ENCODE measurements at regions not wholly inside any gene's neighbourhood (a gene's known extent, or its start where the extent isn't known, plus 50 kb on each side); places are given as distances from the start of the nearest gene placed in this dataset.

- H3K27me3 ChIP-seq (ENCODE audit: insufficient read depth, low read length) = no peaks in the 10 kb centered on the region
- H4K20me1 ChIP-seq (ENCODE audit: insufficient read depth, low read length) = no peaks in the 10 kb centered on the region
- no peak overlapping the region for H3K4me3 ChIP-seq (ENCODE audit: insufficient read depth, low read depth, low read length)
- H3K4me1 ChIP-seq (ENCODE audit: insufficient read depth, low read length) = no peaks in the 10 kb centered on the region
- H3K4me2 ChIP-seq (ENCODE audit: low read length) = no peak overlapping the region
- Mint-ChIP-seq H3K4me1 (ENCODE audit: low read depth, unreplicated experiment) (peaks cover 1% of the 10 kb centered on the region), H3K9me3 (ENCODE audit: unreplicated experiment) (peaks cover 4% of the 10 kb centered on the region), H3K27me3 (ENCODE audit: low read depth, unreplicated experiment) (peaks cover 22% of the 10 kb centered on the region), H3K36me3 (ENCODE audit: low read depth, unreplicated experiment) (no peaks in the 10 kb centered on the region), H3K27ac (ENCODE audit: unreplicated experiment) (no peak overlapping the region), H3K4me3 (ENCODE audit: unreplicated experiment) (no peak overlapping the region)
- H3K9me3 ChIP-seq (ENCODE audit: insufficient read depth, low read depth, low read length) = no peaks in the 10 kb centered on the region
- FAIRE-seq (no peak), DNase-seq (ENCODE audit: low read depth) (no peak)
- H3K9ac ChIP-seq (ENCODE audit: low read length) = no peak overlapping the region
- H3K36me3 ChIP-seq (ENCODE audit: insufficient read depth, low read length) = no peaks in the 10 kb centered on the region
- no peak overlapping the region for H2AFZ ChIP-seq (ENCODE audit: low read depth, low read length)
- H3K27ac ChIP-seq (ENCODE audit: low read depth, low read length) = no peak overlapping the region
- TF ChIP-seq EZH2 (IDR thresholded peaks at IDR 0.05; ENCODE audit: insufficient read depth, low read length) = no peak
- TF ChIP-seq CTCF (IDR thresholded peaks at IDR 0.05; ENCODE audit: insufficient read depth, low read depth, low read length) = no peak
- no peaks in the 10 kb centered on the region for H3K79me2 ChIP-seq (ENCODE audit: insufficient read depth, low read length)
Measured at GRCh38 chr20:60211618-60212463, 253.6 kb downstream of the CDH26 start.

GRCh38 chr20:60212695-60213094 is 254.5 kb downstream of the CDH26 start:
- H3K27ac ChIP-seq (ENCODE audit: low read depth, low read length) = no peak overlapping the region
- H3K9me3 ChIP-seq (ENCODE audit: insufficient read depth, low read depth, low read length) = no peaks in the 10 kb centered on the region
- Mint-ChIP-seq H3K9me3 (ENCODE audit: unreplicated experiment) (peaks cover 4% of the 10 kb centered on the region), H3K4me1 (ENCODE audit: low read depth, unreplicated experiment) (peaks cover 1% of the 10 kb centered on the region), H3K27me3 (ENCODE audit: low read depth, unreplicated experiment) (peaks cover 28% of the 10 kb centered on the region), H3K36me3 (ENCODE audit: low read depth, unreplicated experiment) (no peaks in the 10 kb centered on the region), H3K4me3 (ENCODE audit: unreplicated experiment) (no peak overlapping the region), H3K27ac (ENCODE audit: unreplicated experiment) (no peak overlapping the region)
- TF ChIP-seq EZH2 (IDR thresholded peaks at IDR 0.05; ENCODE audit: insufficient read depth, low read length) (no peak), CTCF (IDR thresholded peaks at IDR 0.05; ENCODE audit: insufficient read depth, low read depth, low read length) (no peak)
- H3K9ac ChIP-seq (ENCODE audit: low read length) = no peak overlapping the region
- H3K4me1 ChIP-seq (ENCODE audit: insufficient read depth, low read length) = no peaks in the 10 kb centered on the region
- no peaks in the 10 kb centered on the region for H3K36me3 ChIP-seq (ENCODE audit: insufficient read depth, low read length)
- no peak overlapping the region for H3K4me2 ChIP-seq (ENCODE audit: low read length)
- H3K4me3 ChIP-seq (ENCODE audit: insufficient read depth, low read depth, low read length) = no peak overlapping the region
- H3K79me2 ChIP-seq (ENCODE audit: insufficient read depth, low read length) = no peaks in the 10 kb centered on the region
- FAIRE-seq (no peak), DNase-seq (ENCODE audit: low read depth) (no peak)
- H4K20me1 ChIP-seq (ENCODE audit: insufficient read depth, low read length) = no peaks in the 10 kb centered on the region
- H3K27me3 ChIP-seq (ENCODE audit: insufficient read depth, low read length) = no peaks in the 10 kb centered on the region
- H2AFZ ChIP-seq (ENCODE audit: low read depth, low read length) = no peak overlapping the region

Measured in astrocyte (in vitro differentiated cells and primary cell).